HG03060 (cell line): ENCODE measurements at regions not wholly inside any gene's neighbourhood (a gene's known extent, or its start where the extent isn't known, plus 50 kb on each side); places are given as distances from the start of the nearest gene placed in this dataset.
"Not testable (repeated sequence)": the region's sequence is repeated elsewhere in the genome, so short reads cannot be mapped to it uniquely, and the experiment has no call there.

Experiments used
- ATAC-seq: cut with Tn5 transposase; IDR thresholded peaks from one replicate; pipeline ENCODE4 v1.9.1; 2021; ENCODE audit warnings: low read depth, moderate number of reproducible peaks; ENCODE audit not compliant: unreplicated experiment

DNA sequence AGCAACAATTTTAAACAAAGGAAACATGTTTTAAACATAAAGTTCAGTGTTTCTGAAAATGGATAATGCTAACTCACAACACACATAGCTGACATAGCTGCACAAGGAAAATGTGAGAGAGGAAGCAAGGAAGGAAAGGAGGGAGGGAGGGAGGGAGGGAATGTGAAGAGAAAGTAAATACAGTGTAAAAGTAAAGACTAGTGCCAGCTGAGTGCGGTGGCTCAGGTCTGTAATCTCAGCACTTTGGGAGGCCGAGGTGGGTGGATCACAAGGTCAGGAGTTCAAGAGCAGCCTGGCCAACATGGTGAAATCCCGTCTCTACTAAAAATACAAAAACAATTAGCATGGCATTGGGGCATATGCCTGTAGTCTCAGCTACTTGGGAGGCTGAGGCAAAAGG, 373.7 kb upstream of the CXADR start:
- not testable (repeated sequence) for ATAC-seq

DNA sequence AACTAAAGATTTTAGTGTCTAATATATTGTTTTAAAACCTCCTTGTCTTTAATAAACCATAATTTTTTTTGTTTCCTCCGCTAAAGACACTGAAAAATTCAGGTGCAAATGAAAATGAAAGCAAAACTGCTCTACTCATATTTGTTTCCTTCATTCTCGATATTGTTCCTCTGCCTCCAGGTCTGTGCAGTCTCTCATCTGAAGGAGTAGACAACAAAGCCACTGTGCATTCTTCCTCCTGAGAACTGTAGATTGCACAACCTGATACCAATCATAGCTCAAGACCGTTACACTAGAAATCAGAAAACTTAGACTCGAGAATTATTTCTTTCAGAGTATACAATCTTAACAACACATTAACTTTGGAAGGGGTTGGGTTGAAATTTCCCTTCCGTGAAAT, 373.1 kb upstream of the CXADR start:
- ATAC-seq, result no peak

DNA sequence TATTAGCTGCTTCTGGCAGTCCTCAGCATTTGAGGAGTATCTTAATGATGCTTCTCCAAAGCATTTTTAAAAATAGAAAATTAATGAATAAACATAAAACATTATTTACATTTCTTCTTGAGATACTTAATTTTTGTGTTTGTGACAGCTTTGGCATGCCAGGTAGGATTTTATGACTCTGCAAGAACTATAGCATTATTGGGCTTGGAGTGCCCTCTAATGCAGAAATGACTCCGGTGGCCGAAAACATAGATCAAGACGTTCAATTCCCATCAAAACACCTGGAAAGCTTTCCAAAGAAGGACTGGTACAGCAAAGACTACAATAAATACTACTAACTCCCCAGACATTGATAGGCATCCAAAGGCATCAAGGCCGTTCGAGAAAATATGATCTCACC, 366.4 kb upstream of the CXADR start:
- ATAC-seq, result no peak

DNA sequence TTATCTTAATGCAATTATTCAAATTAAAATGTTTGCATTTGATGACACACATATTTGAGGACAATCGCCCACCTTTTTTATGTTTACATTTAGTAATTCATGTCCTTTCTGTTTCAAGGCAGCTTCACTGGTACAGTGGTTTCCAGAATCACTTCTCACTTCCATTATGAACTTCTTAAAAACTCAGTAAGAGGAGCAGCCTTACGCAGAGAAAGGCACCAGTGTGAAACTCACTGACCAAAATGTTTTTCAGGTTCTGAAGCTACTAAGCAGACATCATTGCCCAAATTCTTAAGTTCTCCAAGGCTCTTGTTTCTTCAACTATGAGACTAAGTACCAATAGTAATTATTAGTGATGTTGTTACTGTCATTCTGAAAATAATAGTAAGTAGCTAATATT, 353.1 kb upstream of the CXADR start:
- no peak for ATAC-seq

DNA sequence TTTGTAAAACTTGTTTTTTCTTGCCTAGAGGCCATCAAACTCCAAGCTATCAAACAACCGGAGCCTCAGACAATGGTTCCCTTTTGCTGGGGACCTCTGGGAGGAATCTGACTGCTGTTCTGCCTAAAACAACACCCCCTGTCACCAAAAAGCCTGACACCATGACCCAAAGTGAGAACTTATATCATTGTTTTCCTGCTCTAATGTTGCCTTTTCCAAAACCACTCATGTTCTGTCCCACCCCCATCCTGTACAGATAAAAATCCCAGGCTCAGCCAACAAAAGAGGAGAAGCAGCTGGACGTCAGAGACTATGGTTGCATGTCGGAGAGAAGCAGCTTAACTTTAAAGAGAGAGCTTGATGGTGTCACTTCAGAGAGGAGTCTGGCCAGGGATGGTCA, 327.2 kb upstream of the CXADR start:
- no peak for ATAC-seq

DNA sequence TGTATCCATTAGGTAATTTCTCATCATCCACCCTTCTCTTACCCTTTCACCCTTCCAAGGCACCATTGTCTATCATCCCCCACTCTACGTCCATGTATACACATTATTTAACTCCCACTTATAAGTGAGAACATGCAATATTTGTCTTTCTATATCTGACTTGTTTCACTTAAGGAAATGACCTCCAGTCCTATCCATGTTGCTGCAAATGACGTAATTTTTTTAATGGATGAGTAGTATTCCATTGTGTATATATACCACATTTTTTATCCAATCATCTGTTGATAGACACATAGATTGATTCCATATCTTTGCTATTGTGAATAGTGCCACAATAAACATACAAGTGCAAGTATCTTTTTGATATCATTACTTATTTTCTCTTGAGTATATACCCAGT, 322.9 kb upstream of the CXADR start:
- no peak for ATAC-seq

DNA sequence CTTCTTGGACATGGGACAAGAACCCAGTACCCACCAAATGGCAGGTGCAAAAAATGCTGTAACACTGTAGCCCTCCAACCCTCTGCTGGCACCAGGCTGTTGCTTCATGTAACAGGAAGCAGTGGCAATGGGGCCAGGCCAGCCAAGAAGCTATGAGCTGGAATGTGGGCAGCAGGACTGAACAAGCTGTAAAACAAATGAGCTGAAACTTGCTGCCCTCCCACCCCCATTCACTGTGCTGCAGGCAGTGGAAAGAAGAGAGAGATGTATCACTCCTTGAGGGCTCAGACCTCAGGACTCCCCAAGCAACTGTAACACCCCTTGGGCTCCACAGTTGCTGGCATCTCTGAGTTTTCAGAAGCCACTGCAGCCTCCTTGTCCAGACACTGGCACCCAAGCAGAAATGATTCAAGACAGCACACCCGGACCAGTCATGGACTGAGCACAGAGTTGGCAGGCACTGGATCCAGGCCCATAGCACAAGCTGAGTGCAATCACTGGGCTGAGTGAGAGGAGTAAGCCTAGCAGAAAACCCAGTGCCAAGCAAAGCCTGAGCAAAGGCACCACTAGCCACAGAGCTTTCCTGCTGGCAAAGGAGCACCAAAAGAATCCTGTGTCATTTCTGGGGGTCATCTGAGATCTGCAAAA, 321.4 kb upstream of the CXADR start:
- ATAC-seq, result no peak

DNA sequence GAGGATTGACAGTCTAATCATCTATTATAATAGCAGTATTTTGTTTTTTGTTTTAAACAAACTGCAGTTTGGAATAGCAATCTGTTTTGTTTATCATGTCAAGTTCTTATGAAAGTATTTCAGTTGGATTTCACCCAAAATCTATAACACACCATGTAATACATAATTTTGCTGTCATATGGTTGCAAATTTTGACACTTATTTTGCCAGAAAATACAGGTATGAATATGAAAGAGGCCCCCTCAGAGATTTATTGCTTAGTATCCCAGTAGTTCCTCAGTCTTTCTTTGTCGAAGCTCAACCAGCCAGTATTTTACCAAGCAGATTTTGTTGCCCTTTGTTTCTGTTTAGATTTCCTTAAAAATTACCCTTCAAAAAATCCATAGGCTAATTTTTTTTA, 317.5 kb upstream of the CXADR start:
- ATAC-seq, result no peak

DNA sequence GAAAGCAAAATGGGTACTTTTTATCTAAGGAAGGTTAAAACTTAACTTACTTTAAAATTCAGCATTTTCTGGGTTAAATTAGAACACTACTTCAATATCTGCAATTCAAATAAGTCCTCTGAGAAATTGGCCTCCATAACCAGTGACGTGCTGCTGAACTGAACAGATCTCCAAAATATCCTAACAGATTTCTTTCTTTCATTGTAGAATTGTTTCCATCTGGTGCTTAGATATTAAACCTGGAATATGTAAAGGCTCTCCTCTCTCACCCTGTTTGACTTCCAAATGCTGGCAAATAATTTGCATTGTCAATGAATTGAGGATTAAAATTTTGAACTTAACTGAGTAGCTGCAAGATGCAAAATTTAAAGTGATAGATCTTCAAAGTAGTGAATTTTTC, 316.9 kb upstream of the CXADR start:
- no peak for ATAC-seq

DNA sequence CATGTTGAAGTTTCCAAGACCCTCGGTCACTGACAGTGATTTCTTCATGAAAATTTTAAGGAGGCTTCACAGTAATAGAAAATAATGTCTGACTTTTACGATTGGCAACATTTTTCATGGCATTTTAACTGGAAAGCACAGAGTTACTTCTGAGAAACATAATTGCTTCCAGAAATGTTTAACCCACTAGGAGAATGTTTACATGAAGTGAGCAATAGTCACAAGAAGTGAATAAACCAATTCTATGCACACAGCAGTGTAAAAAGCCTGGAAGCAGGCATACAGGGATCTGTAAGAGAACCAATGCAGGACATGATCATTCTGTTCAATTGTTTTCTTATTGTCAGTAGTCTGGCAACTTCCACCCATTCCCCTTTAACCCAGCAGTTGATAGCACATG, 316.2 kb upstream of the CXADR start:
- no peak for ATAC-seq

DNA sequence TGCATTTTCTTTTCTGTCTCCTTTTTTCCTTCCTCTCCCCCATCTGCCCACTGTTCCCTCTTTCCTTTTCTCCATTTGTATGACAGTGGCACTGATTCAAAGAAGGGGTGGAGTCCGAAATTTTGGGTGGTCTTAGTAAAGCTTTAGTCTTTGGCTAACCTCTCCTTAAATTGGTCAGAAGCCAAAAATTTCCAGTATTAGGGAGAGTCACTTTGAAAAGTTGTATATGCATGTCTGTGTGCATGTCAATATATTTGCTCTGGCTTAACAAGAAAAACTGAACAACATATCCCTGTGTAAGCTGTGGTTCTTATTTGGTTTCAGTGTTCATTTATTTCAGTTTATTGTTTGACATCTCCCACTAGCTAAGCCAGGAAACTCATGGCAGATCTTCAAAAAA, 314.8 kb upstream of the CXADR start:
- no peak for ATAC-seq

DNA sequence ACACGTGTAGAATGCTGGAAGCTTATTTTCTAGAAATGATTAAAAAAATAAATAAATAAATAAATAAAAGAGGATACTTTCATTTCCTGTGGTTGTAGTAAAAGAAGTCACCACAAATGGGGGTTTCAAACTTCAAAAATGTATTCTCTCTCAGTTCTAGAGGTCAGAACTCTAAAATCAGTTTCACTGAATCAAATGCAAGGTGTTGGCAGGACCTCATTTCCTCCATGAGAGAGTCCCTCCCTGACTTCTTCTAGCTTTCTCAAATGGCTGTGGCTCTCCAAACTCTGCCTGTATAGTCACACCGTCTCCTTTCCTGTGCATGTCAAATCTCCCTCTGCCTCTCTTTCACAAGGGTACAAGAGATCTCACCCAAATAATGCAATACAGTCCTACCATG, 312.6 kb upstream of the CXADR start:
- no peak for ATAC-seq

DNA sequence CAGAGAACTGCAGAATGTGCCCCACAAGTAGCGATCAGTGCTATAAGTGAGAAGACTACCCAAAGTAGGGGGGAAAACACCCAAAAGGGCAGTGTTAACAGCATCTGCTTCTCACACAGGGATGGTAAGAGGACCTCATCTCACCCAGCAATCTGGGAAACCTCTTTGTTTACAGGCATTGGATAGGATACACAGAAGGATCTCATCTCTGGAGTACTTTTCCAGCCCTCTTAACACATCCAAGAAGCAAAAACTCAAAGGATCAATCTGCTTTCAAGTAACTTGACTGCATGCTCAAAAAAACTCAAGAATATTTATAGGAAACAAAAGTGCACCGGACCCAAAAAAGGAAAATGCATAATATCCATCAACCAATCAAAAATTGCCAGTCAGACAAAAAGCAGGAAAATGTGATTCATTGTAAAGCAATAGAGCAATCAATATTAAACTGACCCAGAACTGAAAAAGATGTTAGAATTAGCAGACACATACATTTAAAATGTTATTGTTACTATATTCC, 311.0 kb upstream of the CXADR start:
- ATAC-seq, result no peak

DNA sequence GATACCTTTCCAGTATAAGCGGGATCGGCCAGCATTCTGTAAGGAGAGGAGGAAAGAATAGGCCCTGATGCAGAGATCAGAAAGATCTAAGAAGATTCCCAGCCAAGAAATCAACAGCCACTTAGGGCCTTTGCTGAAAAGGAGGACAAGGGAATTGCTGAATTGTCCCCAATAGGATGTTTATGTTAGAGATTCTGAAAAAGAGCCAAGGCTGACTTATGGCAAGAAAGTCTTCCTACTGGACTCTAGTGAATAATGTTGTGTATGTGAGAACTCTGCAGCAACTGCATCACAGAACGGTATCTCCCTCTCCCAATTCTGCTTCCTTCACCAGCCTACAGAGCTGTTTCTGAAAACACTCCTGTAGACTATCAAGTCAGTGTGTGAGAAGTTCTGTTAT, 298.0 kb upstream of the CXADR start:
- no peak for ATAC-seq

DNA sequence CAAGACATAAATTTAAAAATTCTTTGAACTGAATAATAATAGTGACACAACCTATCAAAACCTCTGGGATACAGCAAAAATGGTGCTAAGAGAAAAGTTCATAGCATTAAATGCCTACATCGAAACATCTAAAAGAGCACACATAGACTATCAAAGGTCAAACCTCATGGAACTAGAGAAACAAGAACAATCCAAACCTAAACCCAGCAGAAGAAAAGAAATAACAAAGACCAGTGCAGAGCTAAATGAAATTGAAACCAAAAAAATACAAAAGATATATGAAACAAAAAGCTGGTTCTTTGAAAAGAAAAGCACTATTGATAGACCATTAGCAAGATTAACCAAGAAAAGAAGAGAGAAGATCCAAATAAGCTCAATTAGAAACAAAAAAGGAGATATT, 293.8 kb upstream of the CXADR start:
- not testable (repeated sequence) for ATAC-seq

DNA sequence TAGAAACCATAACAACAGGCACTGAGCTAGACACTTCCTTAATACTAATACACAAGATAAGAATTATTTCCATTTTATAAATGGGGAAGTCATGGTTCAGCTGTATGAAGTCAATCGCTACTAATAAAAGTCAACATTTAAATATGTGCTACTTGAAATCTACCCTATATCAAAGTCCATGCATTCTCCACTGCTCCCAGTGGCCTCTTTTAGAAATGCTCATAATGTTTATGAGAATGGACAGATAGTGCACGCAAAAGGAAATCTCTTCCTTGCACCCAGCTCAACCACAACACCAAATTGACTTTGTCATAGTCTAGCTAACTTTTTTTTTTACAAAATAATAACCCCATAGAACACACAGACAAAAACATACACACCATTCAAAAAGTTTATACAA, 281.7 kb upstream of the CXADR start:
- ATAC-seq, result no peak

DNA sequence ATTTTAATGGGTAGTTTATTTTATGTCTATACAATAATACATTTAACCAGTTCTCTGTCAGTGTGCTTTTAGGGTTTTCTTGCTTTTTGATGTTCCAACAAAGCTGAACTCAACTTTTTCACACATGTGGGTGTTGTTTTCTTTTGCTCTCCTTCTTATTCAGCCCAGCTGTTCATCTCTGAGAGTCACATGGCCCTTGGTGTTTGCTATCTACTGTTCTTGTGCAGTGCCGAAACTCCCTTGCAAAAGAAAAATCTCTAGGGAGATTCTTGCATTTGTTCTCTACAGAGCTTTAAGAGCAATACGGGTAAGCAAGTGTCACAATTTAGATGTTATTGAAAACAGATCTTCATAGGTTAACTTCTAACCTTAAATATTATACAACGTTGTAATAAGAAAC, 281.1 kb upstream of the CXADR start:
- no peak for ATAC-seq

DNA sequence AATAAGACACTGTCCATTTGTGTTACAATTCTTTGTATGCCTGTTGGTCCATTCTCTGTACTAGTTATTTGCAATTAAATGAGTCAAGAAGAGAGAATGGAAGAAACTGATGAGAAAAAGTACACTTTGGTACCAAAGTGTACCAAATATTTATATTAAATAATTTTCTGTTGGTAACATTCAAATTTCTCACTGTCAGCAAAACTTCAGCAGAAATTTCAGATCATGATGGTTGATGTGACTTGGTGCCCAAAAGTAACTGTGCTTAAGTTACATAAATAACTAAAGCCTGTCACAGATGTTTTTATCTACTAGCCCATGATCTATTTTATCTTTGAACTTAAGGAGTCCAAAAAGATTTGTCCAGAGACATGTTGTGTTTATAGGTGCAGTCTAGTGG, 274.4 kb upstream of the CXADR start:
- ATAC-seq, result no peak

DNA sequence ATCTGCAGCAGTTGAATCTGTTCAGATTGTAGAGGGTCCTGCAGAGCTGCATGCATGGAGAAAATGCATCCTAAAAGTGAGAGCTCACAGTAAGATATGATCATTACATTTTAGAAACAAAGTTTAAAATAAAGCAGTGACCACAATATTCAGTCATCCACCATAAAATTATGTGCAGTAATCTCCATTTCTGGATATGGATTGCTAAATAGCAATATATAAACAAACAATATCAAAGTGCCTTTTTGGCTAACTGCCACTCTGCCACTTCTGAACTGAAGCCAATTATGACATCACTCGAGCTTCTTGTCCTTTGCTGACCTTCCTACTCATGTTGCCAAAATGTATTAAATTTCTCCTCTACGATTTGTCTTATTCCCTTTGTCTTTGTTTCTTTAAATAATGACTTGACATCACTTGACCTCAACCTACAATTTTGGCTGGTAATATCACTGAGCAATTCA, 262.0 kb upstream of the CXADR start:
- ATAC-seq, result no peak

DNA sequence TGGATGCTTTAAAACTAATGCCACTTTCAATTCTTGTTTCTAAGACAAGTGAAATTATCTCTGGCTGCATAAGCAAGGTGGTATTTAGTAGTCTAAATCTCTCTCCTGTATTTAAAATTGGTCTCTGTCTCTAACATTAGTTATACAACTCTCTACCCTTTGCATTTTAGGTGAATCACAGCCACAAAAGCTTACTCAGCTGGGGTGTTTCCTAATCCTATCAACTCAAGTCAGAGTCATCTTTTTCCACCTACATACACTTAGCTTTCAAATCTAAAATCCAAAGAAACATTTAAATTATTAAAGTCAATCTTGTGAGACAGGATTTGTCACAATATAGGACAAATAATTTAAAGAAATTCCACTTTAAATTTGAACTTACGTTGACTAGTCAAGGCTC, 255.1 kb upstream of the CXADR start:
- ATAC-seq, result no peak

DNA sequence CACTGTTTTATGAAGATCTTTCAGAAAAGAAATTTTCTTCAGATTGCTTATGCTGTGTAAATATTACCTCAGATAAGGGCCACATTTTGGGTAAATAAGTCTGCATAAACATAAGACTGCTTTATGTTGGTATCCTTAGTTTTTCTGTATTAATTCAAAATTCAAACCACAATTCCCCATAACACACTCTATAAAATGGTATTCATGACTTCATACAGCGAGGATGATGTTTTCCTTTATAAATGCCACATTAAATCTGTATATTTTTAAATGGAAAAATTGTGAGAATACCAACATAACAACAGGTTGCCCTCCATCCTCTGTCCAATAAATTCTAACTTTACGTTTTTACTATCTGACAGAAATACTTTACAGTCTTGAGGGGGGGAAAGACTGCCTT, 248.7 kb upstream of the CXADR start:
- no peak for ATAC-seq

DNA sequence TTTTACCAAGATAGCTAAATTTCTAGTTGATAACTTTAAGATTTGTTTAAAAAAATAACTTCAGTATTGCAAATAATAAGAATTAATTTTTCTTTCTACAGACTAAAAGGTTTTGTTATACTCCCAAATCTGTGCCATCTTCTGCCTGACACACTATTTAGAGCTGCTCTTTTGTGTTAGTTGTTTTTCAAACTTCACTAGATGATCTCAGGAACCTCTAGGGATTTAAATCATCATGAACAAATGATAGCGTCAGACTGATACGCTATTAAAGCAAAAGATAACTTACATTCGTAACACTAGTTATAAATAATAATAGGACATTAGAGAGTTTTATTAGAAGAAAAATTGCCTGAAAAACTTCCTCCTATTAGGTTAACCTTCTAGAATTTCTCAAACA, 243.1 kb upstream of the CXADR start:
- ATAC-seq, result no peak

DNA sequence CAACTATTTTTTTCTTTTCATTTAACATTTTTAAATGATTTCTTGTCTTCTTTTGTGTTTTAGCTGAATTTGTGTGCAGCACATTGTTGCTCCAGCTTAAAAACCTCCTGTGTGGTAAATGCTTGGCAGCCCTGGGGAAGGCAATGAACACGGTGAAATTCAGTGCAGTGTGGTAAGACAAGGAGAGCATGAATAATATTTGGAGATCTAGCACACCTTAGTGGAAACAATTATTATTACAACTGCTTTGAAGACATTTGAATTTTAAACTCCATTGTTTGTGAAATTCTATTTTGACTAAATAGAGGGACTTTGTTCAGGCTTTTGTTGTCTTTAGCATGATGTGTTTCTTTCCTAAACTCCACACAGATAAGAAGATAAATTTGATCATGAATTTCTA, 242.6 kb upstream of the CXADR start:
- no peak for ATAC-seq
